Liver (tissue), 3 donors: ENCODE measurements at regions not wholly inside any gene's neighbourhood (a gene's known extent, or its start where the extent isn't known, plus 50 kb on each side); places are given as distances from the start of the nearest gene placed in this dataset.

Source experiments
- EGR1 ChIP-seq, 2 donors: IDR thresholded peaks; 2 replicates each; pipeline ENCODE4 v1.6.1; 2016 to 2018; ENCODE audit warnings: antibody characterized with exemption in 2 of 2, low read depth in 2 of 2
- GABPA ChIP-seq, 2 donors: IDR thresholded peaks in 1 of 2; conservative IDR thresholded peaks in 1 of 2; 2 replicates each; pipeline ENCODE4 v1.6.1; 2016; ENCODE audit warnings: antibody characterized with exemption in 2 of 2, mild to moderate bottlenecking in 1 of 2, moderate library complexity in 1 of 2
- HNF4G ChIP-seq: IDR thresholded peaks from 2 replicates; pipeline ENCODE4 v1.6.1; 2016; ENCODE audit warnings: antibody characterized with exemption
- MAX ChIP-seq: IDR thresholded peaks from 2 replicates; pipeline ENCODE4 v1.6.1; 2016; ENCODE audit warnings: antibody characterized with exemption
- NR2F2 ChIP-seq: IDR thresholded peaks from 2 replicates; pipeline ENCODE4 v1.6.1; 2016; ENCODE audit warnings: antibody characterized with exemption
- RAD21 ChIP-seq, 2 donors: IDR thresholded peaks; 2 replicates each; pipeline ENCODE4 v1.6.1; 2016; ENCODE audit warnings: antibody characterized with exemption in 2 of 2, mild to moderate bottlenecking in 2 of 2
- SP1 ChIP-seq: IDR thresholded peaks from 2 replicates; pipeline ENCODE4 v1.6.1; 2018; ENCODE audit warnings: antibody characterized with exemption, mild to moderate bottlenecking
- TAF1 ChIP-seq: conservative IDR thresholded peaks from 2 replicates; pipeline ENCODE4 v1.6.1; 2016; ENCODE audit warnings: antibody characterized with exemption, mild to moderate bottlenecking
- YY1 ChIP-seq: IDR thresholded peaks from 2 replicates; pipeline ENCODE4 v1.6.1; 2016; ENCODE audit warnings: antibody characterized with exemption, mild to moderate bottlenecking
- TF ChIP-seq, protein P1 (sequence below): fragments of 150-350 bp; IDR thresholded peaks from 2 replicates; pipeline ENCODE4 v1.5.1; 2017; ENCODE audit warnings: improper control_type of control experiment, low read depth, low read length; ENCODE audit not compliant: missing input control
- TF ChIP-seq, protein P2 (sequence below): IDR thresholded peaks from 2 replicates; pipeline ENCODE4 v1.6.1; 2016; ENCODE audit warnings: antibody characterized with exemption
- TF ChIP-seq, protein P3 (sequence below): IDR thresholded peaks from 2 replicates; pipeline ENCODE4 v1.6.1; 2016; ENCODE audit warnings: antibody characterized with exemption
- TF ChIP-seq, protein P4 (sequence below): IDR thresholded peaks from 2 replicates; pipeline ENCODE4 v1.6.1; 2016; ENCODE audit warnings: antibody characterized with exemption, mild to moderate bottlenecking
- donor health status: healthy.
- donor health status: healthy.

GRCh38 chr3:148021381-148021780, 612.2 kb downstream of the ZIC1 start:
- TF ChIP-seq RAD21 (IDR thresholded peaks at IDR 0.05) (no peak), MAX (no peak), SP1 (no peak), GABPA (IDR thresholded peaks at IDR 0.05 in 1 of 2, conservative IDR thresholded peaks at IDR 0.05 in 1 of 2) (no peak), YY1 (no peak), TAF1 (no peak), NR2F2 (no peak), EGR1 (IDR thresholded peaks at IDR 0.05; ENCODE audit: low read depth in 2 of 2) (no peak), HNF4G (no peak)
- TF ChIP-seq, protein P1, sequence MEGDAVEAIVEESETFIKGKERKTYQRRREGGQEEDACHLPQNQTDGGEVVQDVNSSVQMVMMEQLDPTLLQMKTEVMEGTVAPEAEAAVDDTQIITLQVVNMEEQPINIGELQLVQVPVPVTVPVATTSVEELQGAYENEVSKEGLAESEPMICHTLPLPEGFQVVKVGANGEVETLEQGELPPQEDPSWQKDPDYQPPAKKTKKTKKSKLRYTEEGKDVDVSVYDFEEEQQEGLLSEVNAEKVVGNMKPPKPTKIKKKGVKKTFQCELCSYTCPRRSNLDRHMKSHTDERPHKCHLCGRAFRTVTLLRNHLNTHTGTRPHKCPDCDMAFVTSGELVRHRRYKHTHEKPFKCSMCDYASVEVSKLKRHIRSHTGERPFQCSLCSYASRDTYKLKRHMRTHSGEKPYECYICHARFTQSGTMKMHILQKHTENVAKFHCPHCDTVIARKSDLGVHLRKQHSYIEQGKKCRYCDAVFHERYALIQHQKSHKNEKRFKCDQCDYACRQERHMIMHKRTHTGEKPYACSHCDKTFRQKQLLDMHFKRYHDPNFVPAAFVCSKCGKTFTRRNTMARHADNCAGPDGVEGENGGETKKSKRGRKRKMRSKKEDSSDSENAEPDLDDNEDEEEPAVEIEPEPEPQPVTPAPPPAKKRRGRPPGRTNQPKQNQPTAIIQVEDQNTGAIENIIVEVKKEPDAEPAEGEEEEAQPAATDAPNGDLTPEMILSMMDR, result no peak
- TF ChIP-seq, protein P2, sequence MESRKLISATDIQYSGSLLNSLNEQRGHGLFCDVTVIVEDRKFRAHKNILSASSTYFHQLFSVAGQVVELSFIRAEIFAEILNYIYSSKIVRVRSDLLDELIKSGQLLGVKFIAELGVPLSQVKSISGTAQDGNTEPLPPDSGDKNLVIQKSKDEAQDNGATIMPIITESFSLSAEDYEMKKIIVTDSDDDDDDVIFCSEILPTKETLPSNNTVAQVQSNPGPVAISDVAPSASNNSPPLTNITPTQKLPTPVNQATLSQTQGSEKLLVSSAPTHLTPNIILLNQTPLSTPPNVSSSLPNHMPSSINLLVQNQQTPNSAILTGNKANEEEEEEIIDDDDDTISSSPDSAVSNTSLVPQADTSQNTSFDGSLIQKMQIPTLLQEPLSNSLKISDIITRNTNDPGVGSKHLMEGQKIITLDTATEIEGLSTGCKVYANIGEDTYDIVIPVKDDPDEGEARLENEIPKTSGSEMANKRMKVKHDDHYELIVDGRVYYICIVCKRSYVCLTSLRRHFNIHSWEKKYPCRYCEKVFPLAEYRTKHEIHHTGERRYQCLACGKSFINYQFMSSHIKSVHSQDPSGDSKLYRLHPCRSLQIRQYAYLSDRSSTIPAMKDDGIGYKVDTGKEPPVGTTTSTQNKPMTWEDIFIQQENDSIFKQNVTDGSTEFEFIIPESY, result no peak
- TF ChIP-seq, protein P3, sequence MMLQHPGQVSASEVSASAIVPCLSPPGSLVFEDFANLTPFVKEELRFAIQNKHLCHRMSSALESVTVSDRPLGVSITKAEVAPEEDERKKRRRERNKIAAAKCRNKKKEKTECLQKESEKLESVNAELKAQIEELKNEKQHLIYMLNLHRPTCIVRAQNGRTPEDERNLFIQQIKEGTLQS, result no peak
- TF ChIP-seq, protein P4, sequence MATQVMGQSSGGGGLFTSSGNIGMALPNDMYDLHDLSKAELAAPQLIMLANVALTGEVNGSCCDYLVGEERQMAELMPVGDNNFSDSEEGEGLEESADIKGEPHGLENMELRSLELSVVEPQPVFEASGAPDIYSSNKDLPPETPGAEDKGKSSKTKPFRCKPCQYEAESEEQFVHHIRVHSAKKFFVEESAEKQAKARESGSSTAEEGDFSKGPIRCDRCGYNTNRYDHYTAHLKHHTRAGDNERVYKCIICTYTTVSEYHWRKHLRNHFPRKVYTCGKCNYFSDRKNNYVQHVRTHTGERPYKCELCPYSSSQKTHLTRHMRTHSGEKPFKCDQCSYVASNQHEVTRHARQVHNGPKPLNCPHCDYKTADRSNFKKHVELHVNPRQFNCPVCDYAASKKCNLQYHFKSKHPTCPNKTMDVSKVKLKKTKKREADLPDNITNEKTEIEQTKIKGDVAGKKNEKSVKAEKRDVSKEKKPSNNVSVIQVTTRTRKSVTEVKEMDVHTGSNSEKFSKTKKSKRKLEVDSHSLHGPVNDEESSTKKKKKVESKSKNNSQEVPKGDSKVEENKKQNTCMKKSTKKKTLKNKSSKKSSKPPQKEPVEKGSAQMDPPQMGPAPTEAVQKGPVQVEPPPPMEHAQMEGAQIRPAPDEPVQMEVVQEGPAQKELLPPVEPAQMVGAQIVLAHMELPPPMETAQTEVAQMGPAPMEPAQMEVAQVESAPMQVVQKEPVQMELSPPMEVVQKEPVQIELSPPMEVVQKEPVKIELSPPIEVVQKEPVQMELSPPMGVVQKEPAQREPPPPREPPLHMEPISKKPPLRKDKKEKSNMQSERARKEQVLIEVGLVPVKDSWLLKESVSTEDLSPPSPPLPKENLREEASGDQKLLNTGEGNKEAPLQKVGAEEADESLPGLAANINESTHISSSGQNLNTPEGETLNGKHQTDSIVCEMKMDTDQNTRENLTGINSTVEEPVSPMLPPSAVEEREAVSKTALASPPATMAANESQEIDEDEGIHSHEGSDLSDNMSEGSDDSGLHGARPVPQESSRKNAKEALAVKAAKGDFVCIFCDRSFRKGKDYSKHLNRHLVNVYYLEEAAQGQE, result no peak
